Adrenal gland (tissue), 9 donors: ENCODE measurements at regions not wholly inside any gene's neighbourhood (a gene's known extent, or its start where the extent isn't known, plus 50 kb on each side); places are given as distances from the start of the nearest gene placed in this dataset.

Source experiments
- DNase-seq, 7 donors: peaks; one replicate each; pipeline ENCODE4 v3.0.0-alpha.2; 2019 to 2020
- H3K27ac ChIP-seq, 5 donors: fragments of 200-600 bp; sonication (generic) in 4 of 5; 1 replicate in 3 of 5; 2 replicates in 2 of 5; pipeline versions ENCODE4 v1.5.1 to v1.8.0; 2016 to 2020; ENCODE audit warnings: mild to moderate bottlenecking in 1 of 5
- H3K27me3 ChIP-seq: fragments of 200-600 bp; 2 replicates; pipeline ENCODE4 v1.8.0; 2021
- H3K36me3 ChIP-seq, 2 donors: fragments of 200-600 bp; replicated peaks in 1 of 2; 1 replicate in 1 of 2; 2 replicates in 1 of 2; pipeline versions ENCODE4 v1.5.1 to v1.8.0; 2018 to 2022
- H3K4me1 ChIP-seq, 2 donors: fragments of 200-600 bp; replicated peaks in 1 of 2; 1 replicate in 1 of 2; 2 replicates in 1 of 2; pipeline versions ENCODE4 v1.5.1 to v1.8.0; 2018 to 2021
- H3K4me3 ChIP-seq, 4 donors: fragments of 200-600 bp; sonication (generic) in 3 of 4; one replicate each; pipeline ENCODE4 v1.5.1; 2016 to 2018
- H3K9me3 ChIP-seq, 3 donors: fragments of 200-600 bp; sonication (generic) in 1 of 3; replicated peaks in 1 of 3; 1 replicate in 2 of 3; 2 replicates in 1 of 3; pipeline versions ENCODE4 v1.5.1 to v1.8.0; 2016 to 2021
- CTCF ChIP-seq, 6 experiments: fragments of 450-650 bp in 4 of 6; fragments of 200-600 bp in 2 of 6; sonication (generic) in 1 of 6; IDR thresholded peaks; 1 replicate in 5 of 6; 2 replicates in 1 of 6; pipeline versions ENCODE4 v1.5.1 to v1.8.0; 2016 to 2021; ENCODE audit warnings: antibody characterized with exemption in 6 of 6, mild to moderate bottlenecking in 2 of 6, moderate library complexity in 1 of 6
- POLR2A ChIP-seq, 2 donors: fragments of 450-650 bp; IDR thresholded peaks; one replicate each; pipeline ENCODE4 v1.6.1; 2017; ENCODE audit warnings: antibody characterized with exemption in 2 of 2, mild to moderate bottlenecking in 2 of 2, moderate library complexity in 1 of 2
- WGBS, 4 donors: extraction: QIAGEN DNeasy Blood & Tissue Kit in 2 of 4; methylation state at CpG; one replicate each; pipeline versions ENCODE4 v1.1.5 to v1.1.7; 2013 to 2017; 5-methylcytosine and 5-hydroxymethylcytosine counted together
- intact Hi-C, 2 donors: fragments of 100-400 bp; cut with DNase I; formaldehyde crosslinking; loops; one replicate each; pipeline versions ENCODE4 v1.14.1 to v1.15.0; 2022 to 2023
- donor health status: healthy with polysubstance abuse.
- donor health status: Bipolar disorder and iron deficiency.
- donor health status: DM: yes; HTN: yes; CAD: no.
- donor health status: DM: no; HTN: no; CAD: no.
- donor health status: DM: no; HTN: no; CAD: no.

- H3K36me3 ChIP-seq: no peaks in the 10 kb centered on the region
- H3K27ac ChIP-seq: peak overlapping the region in 1 of 5 donors; percentile 40
- TF ChIP-seq CTCF (IDR thresholded peaks at IDR 0.05) (no peak), POLR2A (IDR thresholded peaks at IDR 0.05) (no peak)
- intact Hi-C loops: no loop called here
- H3K9me3 ChIP-seq: no peaks in the 10 kb centered on the region
- 51 to 64% (median 60%) methylated on average over 7 of the region's 7 CpGs for WGBS, 4 donors
- no peaks in the 10 kb centered on the region for H3K4me1 ChIP-seq
- no peaks in the 10 kb centered on the region for H3K27me3 ChIP-seq
- peak in 1 of 7 donors; percentile 14 for DNase-seq
- no peak overlapping the region for H3K4me3 ChIP-seq
These were observed 499.9 kb upstream of the FZD8 start for GRCh38 chr10:36141856-36142560.

GRCh38 chr10:36129051-36129450, 487.0 kb upstream of the FZD8 start:
- Histone ChIP-seq H3K36me3 (no peaks in the 10 kb centered on the region), H3K27ac (no peak overlapping the region), H3K4me3 (no peak overlapping the region), H3K4me1 (no peaks in the 10 kb centered on the region), H3K27me3 (peaks cover 4% of the 10 kb centered on the region), H3K9me3 (no peaks in the 10 kb centered on the region)
- WGBS, 4 donors: 87 to 96% (median 89%) methylated on average over 4 of the region's 4 CpGs
- no peak for TF ChIP-seq POLR2A (IDR thresholded peaks at IDR 0.05)
- no peak for TF ChIP-seq CTCF (IDR thresholded peaks at IDR 0.05)
- DNase-seq: no peak
- intact Hi-C loops: no loop called here

GRCh38 chr10:36126076-36126475, 484.0 kb upstream of the FZD8 start:
- Histone ChIP-seq H3K27ac (no peak overlapping the region), H3K36me3 (no peaks in the 10 kb centered on the region), H3K27me3 (no peaks in the 10 kb centered on the region), H3K4me1 (no peaks in the 10 kb centered on the region), H3K4me3 (no peak overlapping the region), H3K9me3 (no peaks in the 10 kb centered on the region)
- intact Hi-C loops: no loop called here
- no peak for TF ChIP-seq CTCF (IDR thresholded peaks at IDR 0.05)
- no peak for TF ChIP-seq POLR2A (IDR thresholded peaks at IDR 0.05)
- no peak for DNase-seq

GRCh38 chr10:36119455-36119854, 477.4 kb upstream of the FZD8 start:
- Histone ChIP-seq H3K4me1 (no peaks in the 10 kb centered on the region), H3K9me3 (no peaks in the 10 kb centered on the region), H3K36me3 (no peaks in the 10 kb centered on the region), H3K27ac (no peak overlapping the region), H3K4me3 (no peak overlapping the region), H3K27me3 (no peaks in the 10 kb centered on the region)
- intact Hi-C loops: no loop called here
- WGBS, 4 donors: 52 to 80% (median 61%) methylated on average over 5 of the region's 5 CpGs
- no peak for DNase-seq
- TF ChIP-seq CTCF (IDR thresholded peaks at IDR 0.05) (no peak), POLR2A (IDR thresholded peaks at IDR 0.05) (no peak)
